ENCODE measurements at regions not wholly inside any gene's neighbourhood (a gene's known extent, or its start where the extent isn't known, plus 50 kb on each side); places are given as distances from the start of the nearest gene placed in this dataset.

- POLR2A ChIA-PET, result no interaction called here
- ATAC-seq (ENCODE audit: low read depth) (no peak), DNase-seq (no peak)
- H3K9me3 Mint-ChIP-seq (ENCODE audit: insufficient read depth), result no peaks in the 10 kb centered on the region
- H3K36me3 ChIP-seq (replicated peaks in 1 of 2; ENCODE audit: control extremely low read depth in 1 of 2, control insufficient read depth in 1 of 2, extremely low read depth in 1 of 2, insufficient read depth in 2 of 2, low read length in 1 of 2), result no peaks in the 10 kb centered on the region
- intact Hi-C loops (cut with micrococcal nuclease), result no loop called here
- H3K9ac ChIP-seq (ENCODE audit: low read length), result no peak overlapping the region
- H3K4me2 ChIP-seq (replicated peaks; ENCODE audit: low read depth, low read length, poor library complexity, severe bottlenecking), result no peak overlapping the region
- WGBS (ENCODE audit: insufficient coverage), result 90% methylated on average over 9 of the region's 10 CpGs
- H2AFZ ChIP-seq (ENCODE audit: insufficient read depth, low read depth, low read length, poor library complexity, severe bottlenecking), result no peak overlapping the region
- H3K27me3 Mint-ChIP-seq, result peaks cover 16% of the 10 kb centered on the region
- no peak overlapping the region for H3K27ac ChIP-seq (ENCODE audit: low read length in 2 of 2)
- H3K4me3 Mint-ChIP-seq, result no peak overlapping the region
- H3K4me1 Mint-ChIP-seq, result no peaks in the 10 kb centered on the region
- CTCF ChIA-PET, result no interaction called here
- no peak overlapping the region for H3K4me3 ChIP-seq (ENCODE audit: control extremely low read depth in 1 of 5, extremely low read depth in 1 of 5, insufficient read depth in 1 of 5, low read depth in 2 of 5, low read length in 4 of 5)
- no peak overlapping the region for H3K27ac Mint-ChIP-seq
- no peaks in the 10 kb centered on the region for H3K79me2 ChIP-seq (ENCODE audit: control insufficient read depth, insufficient read depth, low read length)
- TF ChIP-seq EZH2 (IDR thresholded peaks at IDR 0.05; ENCODE audit: borderline replicate concordance, insufficient read depth, low read depth, low read length, poor library complexity, severe bottlenecking), result no peak
- TF ChIP-seq, protein P1, sequence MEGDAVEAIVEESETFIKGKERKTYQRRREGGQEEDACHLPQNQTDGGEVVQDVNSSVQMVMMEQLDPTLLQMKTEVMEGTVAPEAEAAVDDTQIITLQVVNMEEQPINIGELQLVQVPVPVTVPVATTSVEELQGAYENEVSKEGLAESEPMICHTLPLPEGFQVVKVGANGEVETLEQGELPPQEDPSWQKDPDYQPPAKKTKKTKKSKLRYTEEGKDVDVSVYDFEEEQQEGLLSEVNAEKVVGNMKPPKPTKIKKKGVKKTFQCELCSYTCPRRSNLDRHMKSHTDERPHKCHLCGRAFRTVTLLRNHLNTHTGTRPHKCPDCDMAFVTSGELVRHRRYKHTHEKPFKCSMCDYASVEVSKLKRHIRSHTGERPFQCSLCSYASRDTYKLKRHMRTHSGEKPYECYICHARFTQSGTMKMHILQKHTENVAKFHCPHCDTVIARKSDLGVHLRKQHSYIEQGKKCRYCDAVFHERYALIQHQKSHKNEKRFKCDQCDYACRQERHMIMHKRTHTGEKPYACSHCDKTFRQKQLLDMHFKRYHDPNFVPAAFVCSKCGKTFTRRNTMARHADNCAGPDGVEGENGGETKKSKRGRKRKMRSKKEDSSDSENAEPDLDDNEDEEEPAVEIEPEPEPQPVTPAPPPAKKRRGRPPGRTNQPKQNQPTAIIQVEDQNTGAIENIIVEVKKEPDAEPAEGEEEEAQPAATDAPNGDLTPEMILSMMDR (IDR thresholded peaks at IDR 0.05), result no peak
- peaks cover 0 to 2% (median 0%) of the 10 kb centered on the region in 4 experiments for H3K27me3 ChIP-seq (replicated peaks in 1 of 4; ENCODE audit: control extremely low read depth in 1 of 4, control insufficient read depth in 3 of 4, insufficient read depth in 4 of 4, low read length in 3 of 4)
- no peaks in the 10 kb centered on the region for H4K20me1 ChIP-seq (ENCODE audit: control insufficient read depth, insufficient read depth, low read length, poor library complexity, severe bottlenecking)
- peaks cover 0 to 30% (median 4%) of the 10 kb centered on the region in 3 donors for H3K9me3 ChIP-seq (ENCODE audit: control extremely low read depth in 1 of 3, control insufficient read depth in 2 of 3, insufficient read depth in 1 of 3, low read length in 2 of 3)
- H3K4me1 ChIP-seq (ENCODE audit: control insufficient read depth in 2 of 2, insufficient read depth in 2 of 2, low read length in 2 of 2), result no peaks in the 10 kb centered on the region
Measured at GRCh38 chr14:104476437-104476836, 103.1 kb upstream of the C14orf180 start.

GRCh38 chr14:104477117-104477623, 102.4 kb upstream of the C14orf180 start:
- no peak overlapping the region for H3K4me3 Mint-ChIP-seq
- H3K9me3 Mint-ChIP-seq (ENCODE audit: insufficient read depth), result no peaks in the 10 kb centered on the region
- peaks cover 0 to 2% (median 0%) of the 10 kb centered on the region in 4 experiments for H3K27me3 ChIP-seq (replicated peaks in 1 of 4; ENCODE audit: control extremely low read depth in 1 of 4, control insufficient read depth in 3 of 4, insufficient read depth in 4 of 4, low read length in 3 of 4)
- no peaks in the 10 kb centered on the region for H3K4me1 ChIP-seq (ENCODE audit: control insufficient read depth in 2 of 2, insufficient read depth in 2 of 2, low read length in 2 of 2)
- WGBS (ENCODE audit: insufficient coverage), result 89% methylated on average over 15 of the region's 15 CpGs
- H3K27ac Mint-ChIP-seq, result no peak overlapping the region
- H2AFZ ChIP-seq (ENCODE audit: insufficient read depth, low read depth, low read length, poor library complexity, severe bottlenecking), result no peak overlapping the region
- no peak overlapping the region for H3K4me3 ChIP-seq (ENCODE audit: control extremely low read depth in 1 of 5, extremely low read depth in 1 of 5, insufficient read depth in 1 of 5, low read depth in 2 of 5, low read length in 4 of 5)
- H3K27ac ChIP-seq (ENCODE audit: low read length in 2 of 2), result no peak overlapping the region
- H3K4me2 ChIP-seq (replicated peaks; ENCODE audit: low read depth, low read length, poor library complexity, severe bottlenecking), result no peak overlapping the region
- no peak for ATAC-seq (ENCODE audit: low read depth)
- POLR2A ChIA-PET, result no interaction called here
- no peak for DNase-seq
- H3K27me3 Mint-ChIP-seq, result peaks cover 9% of the 10 kb centered on the region
- CTCF ChIA-PET, result no interaction called here
- H3K9me3 ChIP-seq (ENCODE audit: control extremely low read depth in 1 of 3, control insufficient read depth in 2 of 3, insufficient read depth in 1 of 3, low read length in 2 of 3), result peaks cover 0 to 33% (median 5%) of the 10 kb centered on the region in 3 donors
- H3K4me1 Mint-ChIP-seq, result no peaks in the 10 kb centered on the region
- H3K9ac ChIP-seq (ENCODE audit: low read length), result no peak overlapping the region
- no peaks in the 10 kb centered on the region for H3K36me3 ChIP-seq (replicated peaks in 1 of 2; ENCODE audit: control extremely low read depth in 1 of 2, control insufficient read depth in 1 of 2, extremely low read depth in 1 of 2, insufficient read depth in 2 of 2, low read length in 1 of 2)
- TF ChIP-seq, protein P1 (IDR thresholded peaks at IDR 0.05), result no peak
- no peak for TF ChIP-seq EZH2 (IDR thresholded peaks at IDR 0.05; ENCODE audit: borderline replicate concordance, insufficient read depth, low read depth, low read length, poor library complexity, severe bottlenecking)
- no peaks in the 10 kb centered on the region for H3K79me2 ChIP-seq (ENCODE audit: control insufficient read depth, insufficient read depth, low read length)
- H4K20me1 ChIP-seq (ENCODE audit: control insufficient read depth, insufficient read depth, low read length, poor library complexity, severe bottlenecking), result no peaks in the 10 kb centered on the region
- intact Hi-C loops (cut with micrococcal nuclease), result no loop called here
